ENCODE measurements at regions not wholly inside any gene's neighbourhood (a gene's known extent, or its start where the extent isn't known, plus 50 kb on each side); places are given as distances from the start of the nearest gene placed in this dataset.

DNA sequence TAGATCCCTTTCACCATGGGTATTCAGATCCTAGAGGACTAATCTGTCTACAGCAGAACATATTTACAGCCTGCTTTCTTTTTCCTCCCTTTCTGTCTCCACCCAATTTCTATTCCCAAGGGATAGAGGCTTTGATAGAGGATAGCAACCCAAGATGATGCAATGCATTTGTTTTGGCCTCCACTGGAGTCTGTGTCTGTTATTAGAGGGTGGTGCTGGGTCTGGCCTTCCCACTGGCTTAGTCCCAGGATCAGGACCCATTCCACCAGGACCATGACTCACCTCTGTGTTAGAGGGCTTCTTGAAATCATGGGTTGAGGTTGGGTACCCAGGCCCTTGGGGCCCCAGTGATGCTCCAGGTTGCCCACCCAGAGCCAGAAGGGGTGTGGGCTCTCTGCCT lies 239.7 kb upstream of the TNP1 start:
- H3K36me3 Mint-ChIP-seq (ENCODE audit: low read depth) = peaks cover 6% of the 10 kb centered on the region
- no peak overlapping the region for H3K4me3 Mint-ChIP-seq
- no peak overlapping the region for H3K27ac Mint-ChIP-seq
- H3K9me3 Mint-ChIP-seq = peaks cover 10% of the 10 kb centered on the region
- TF ChIP-seq, protein P1, sequence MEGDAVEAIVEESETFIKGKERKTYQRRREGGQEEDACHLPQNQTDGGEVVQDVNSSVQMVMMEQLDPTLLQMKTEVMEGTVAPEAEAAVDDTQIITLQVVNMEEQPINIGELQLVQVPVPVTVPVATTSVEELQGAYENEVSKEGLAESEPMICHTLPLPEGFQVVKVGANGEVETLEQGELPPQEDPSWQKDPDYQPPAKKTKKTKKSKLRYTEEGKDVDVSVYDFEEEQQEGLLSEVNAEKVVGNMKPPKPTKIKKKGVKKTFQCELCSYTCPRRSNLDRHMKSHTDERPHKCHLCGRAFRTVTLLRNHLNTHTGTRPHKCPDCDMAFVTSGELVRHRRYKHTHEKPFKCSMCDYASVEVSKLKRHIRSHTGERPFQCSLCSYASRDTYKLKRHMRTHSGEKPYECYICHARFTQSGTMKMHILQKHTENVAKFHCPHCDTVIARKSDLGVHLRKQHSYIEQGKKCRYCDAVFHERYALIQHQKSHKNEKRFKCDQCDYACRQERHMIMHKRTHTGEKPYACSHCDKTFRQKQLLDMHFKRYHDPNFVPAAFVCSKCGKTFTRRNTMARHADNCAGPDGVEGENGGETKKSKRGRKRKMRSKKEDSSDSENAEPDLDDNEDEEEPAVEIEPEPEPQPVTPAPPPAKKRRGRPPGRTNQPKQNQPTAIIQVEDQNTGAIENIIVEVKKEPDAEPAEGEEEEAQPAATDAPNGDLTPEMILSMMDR (IDR thresholded peaks at IDR 0.05) = no peak
- H3K4me1 Mint-ChIP-seq = peaks cover 27% of the 10 kb centered on the region
- no peak for DNase-seq
- H3K27me3 Mint-ChIP-seq (ENCODE audit: low read depth, poor library complexity) = peaks cover 7% of the 10 kb centered on the region

DNA sequence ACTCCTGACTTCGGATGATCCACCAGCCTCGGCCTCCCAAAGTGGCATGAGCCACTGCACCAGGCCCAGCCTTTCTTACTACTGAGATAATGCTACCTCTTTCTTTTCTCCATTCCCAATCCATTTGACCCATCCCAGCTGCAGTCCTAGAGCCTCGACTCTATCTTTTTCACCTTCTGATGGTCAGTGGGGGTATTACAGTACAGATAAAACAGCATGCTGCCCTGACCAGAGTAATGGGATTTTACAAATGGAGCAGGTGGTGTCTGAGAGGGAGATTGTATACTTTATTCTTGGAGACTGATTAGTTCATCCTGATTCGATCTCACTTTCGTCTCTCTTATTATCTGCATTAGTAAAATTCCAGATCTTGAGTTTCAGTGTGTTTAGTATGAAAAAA lies 238.6 kb upstream of the TNP1 start:
- H3K27me3 Mint-ChIP-seq (ENCODE audit: low read depth, poor library complexity) = peaks cover 11% of the 10 kb centered on the region
- H3K9me3 Mint-ChIP-seq = peaks cover 20% of the 10 kb centered on the region
- TF ChIP-seq, protein P1 (IDR thresholded peaks at IDR 0.05) = no peak
- no peak overlapping the region for H3K27ac Mint-ChIP-seq
- H3K36me3 Mint-ChIP-seq (ENCODE audit: low read depth) = peaks cover 11% of the 10 kb centered on the region
- H3K4me1 Mint-ChIP-seq = peaks cover 27% of the 10 kb centered on the region
- no peak overlapping the region for H3K4me3 Mint-ChIP-seq
- DNase-seq = no peak

DNA sequence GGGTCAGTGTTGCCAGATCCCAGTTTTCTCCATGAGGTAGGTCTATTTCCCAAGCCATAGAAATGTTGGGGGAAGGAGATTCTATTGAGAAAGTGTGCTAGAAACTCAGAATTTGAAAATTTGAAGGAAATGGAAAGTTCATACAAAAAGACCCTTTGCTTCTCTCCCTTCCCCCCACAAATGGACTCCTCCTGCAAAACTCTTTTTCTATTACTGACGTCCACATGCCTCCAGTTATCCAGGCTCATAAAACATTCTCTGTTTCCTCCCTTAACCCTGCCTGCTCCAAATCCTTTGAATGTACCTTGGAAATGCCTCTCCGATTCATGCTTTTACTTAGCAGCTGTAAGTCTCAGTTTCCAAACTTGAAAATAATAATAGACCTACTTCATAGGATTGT lies 237.5 kb upstream of the TNP1 start:
- Mint-ChIP-seq H3K27ac (no peak overlapping the region), H3K36me3 (ENCODE audit: low read depth) (peaks cover 11% of the 10 kb centered on the region), H3K4me1 (peaks cover 27% of the 10 kb centered on the region), H3K4me3 (no peak overlapping the region), H3K27me3 (ENCODE audit: low read depth, poor library complexity) (peaks cover 11% of the 10 kb centered on the region), H3K9me3 (peaks cover 20% of the 10 kb centered on the region)
- TF ChIP-seq, protein P1 (IDR thresholded peaks at IDR 0.05) = no peak
- DNase-seq = no peak

DNA sequence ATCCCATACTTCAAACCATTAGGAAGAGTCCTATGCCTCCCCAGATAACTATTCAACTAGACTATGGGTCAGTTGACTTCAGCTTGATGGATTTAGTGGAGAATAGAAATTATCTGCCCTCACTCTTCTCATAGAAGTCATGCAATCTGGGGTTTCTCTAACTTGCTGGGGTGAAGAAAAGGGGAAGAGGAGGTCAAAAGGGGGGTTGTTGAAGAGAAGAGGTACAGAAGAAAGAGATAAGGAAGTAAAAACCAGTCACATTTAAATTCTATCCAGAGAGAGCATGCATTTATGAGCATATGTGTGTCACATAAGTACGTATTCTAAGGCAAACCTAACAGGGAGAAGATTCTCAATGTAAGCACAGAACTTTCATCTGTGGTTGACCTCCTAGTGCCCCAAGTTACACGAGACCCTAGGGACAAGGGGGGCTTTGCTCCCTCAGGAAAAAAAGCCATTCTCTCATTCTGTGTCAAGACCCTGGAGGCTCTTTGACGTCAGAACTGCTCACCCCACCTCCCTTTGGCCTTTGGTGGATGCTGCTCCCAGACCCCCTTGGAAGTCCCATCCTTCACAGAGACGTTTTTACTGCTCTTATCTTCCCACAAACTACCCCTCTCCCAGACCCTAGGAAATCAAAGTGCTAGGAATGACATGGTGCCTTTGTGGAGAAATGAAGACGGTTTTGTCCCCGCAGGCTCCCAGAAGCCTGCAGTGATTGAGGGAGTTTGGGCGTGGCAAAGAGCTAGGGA lies 236.8 kb upstream of the TNP1 start:
- H3K4me3 Mint-ChIP-seq = no peak overlapping the region
- peaks cover 27% of the 10 kb centered on the region for H3K4me1 Mint-ChIP-seq
- H3K27ac Mint-ChIP-seq = peak overlapping the region; percentile 49
- peaks cover 11% of the 10 kb centered on the region for H3K27me3 Mint-ChIP-seq (ENCODE audit: low read depth, poor library complexity)
- peaks cover 20% of the 10 kb centered on the region for H3K9me3 Mint-ChIP-seq
- H3K36me3 Mint-ChIP-seq (ENCODE audit: low read depth) = peaks cover 11% of the 10 kb centered on the region
- peak; percentile 20 for DNase-seq
- TF ChIP-seq, protein P1 (IDR thresholded peaks at IDR 0.05) = no peak

DNA sequence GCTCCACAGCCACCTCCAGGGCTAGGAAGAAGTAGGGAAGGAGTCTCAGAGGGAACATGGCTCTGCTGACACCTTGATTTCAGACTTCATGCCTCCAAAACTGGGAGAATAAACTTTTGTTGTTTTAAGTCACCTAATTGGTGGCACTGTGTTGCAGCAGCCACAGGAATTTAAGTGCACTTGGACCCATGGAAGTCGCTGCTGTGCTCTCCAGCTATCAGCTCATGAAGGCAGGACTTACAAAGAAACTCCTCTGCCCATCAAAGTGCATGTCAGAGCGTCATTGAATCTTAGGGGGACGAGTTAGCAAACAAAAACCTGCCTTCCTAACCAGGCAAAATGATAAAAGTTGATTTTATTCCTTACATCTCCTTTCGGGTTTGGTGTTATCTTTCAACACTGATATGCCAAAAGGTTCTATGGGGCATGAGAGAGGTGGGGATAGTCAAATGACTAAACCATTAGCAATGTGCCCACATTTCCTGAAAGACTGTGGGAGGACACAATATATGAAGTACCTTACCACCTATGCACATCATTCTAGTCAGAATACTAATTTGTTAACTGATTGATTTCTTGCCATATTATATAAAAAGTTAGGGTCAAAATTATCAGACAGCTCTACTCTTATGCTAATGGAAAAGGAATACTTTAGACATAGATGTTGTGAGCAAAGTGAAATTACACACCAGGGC lies 235.8 kb upstream of the TNP1 start:
- TF ChIP-seq, protein P1 (IDR thresholded peaks at IDR 0.05) = no peak
- no peak for DNase-seq
- H3K27ac Mint-ChIP-seq = no peak overlapping the region
- H3K36me3 Mint-ChIP-seq (ENCODE audit: low read depth) = peaks cover 11% of the 10 kb centered on the region
- peaks cover 35% of the 10 kb centered on the region for H3K4me1 Mint-ChIP-seq
- peaks cover 20% of the 10 kb centered on the region for H3K9me3 Mint-ChIP-seq
- H3K27me3 Mint-ChIP-seq (ENCODE audit: low read depth, poor library complexity) = peaks cover 16% of the 10 kb centered on the region
- H3K4me3 Mint-ChIP-seq = no peak overlapping the region

Data from nephron progenitor cell (in vitro differentiated cells).